ENCODE measurements at regions not wholly inside any gene's neighbourhood (a gene's known extent, or its start where the extent isn't known, plus 50 kb on each side); places are given as distances from the start of the nearest gene placed in this dataset.

- TF ChIP-seq NFIC (IDR thresholded peaks at IDR 0.05; ENCODE audit: low read depth, low read length) (peak; percentile 82; the same call in 1 of the 2 replicates), HDGF (IDR thresholded peaks at IDR 0.05) (no peak), MTA2 (IDR thresholded peaks at IDR 0.05; ENCODE audit: low read depth) (peak; percentile 62; the same call in 1 of the 2 replicates), ZBTB40 (IDR thresholded peaks at IDR 0.05; ENCODE audit: borderline replicate concordance) (no peak), CBFB (IDR thresholded peaks at IDR 0.05; ENCODE audit: low read depth) (no peak), SIN3A (IDR thresholded peaks at IDR 0.05; ENCODE audit: low read depth, low read length) (no peak), EP300 (IDR thresholded peaks at IDR 0.05; ENCODE audit: borderline replicate concordance in 1 of 2, control insufficient read depth in 1 of 2, low read depth in 2 of 2, low read length in 2 of 2) (peak in 1 of 2 experiments; percentile 80; a peak in 2 of 4 replicates), TCF7 (IDR thresholded peaks at IDR 0.05; ENCODE audit: borderline replicate concordance) (no peak; the same call in 1 of the 2 replicates), NR2F1 (conservative IDR thresholded peaks at IDR 0.05) (0 out of 2 replicates have a peak, but pooled peaks have one; percentile 11), ZNF207 (IDR thresholded peaks at IDR 0.05; ENCODE audit: borderline replicate concordance) (no peak), CBX3 (IDR thresholded peaks at IDR 0.05; ENCODE audit: borderline replicate concordance, low read depth) (no peak), CREB1 (IDR thresholded peaks at IDR 0.05; ENCODE audit: low read depth) (0 out of 2 replicates have a peak, but pooled peaks have one; percentile 20)
These were observed 86.8 kb downstream of the ANKRD7 start (continued) for GRCh38 chr7:118311121-118311836.
